ENCODE measurements at regions not wholly inside any gene's neighbourhood (a gene's known extent, or its start where the extent isn't known, plus 50 kb on each side); places are given as distances from the start of the nearest gene placed in this dataset.

GRCh38 chr10:78456649-78457400 lies 423.2 kb downstream of the RPS24 start:
- ChIA-PET POLR2A (no interaction called here), CTCF (no interaction called here)
- no peak for DNase-seq (ENCODE audit: low read depth, low spot score)
- Histone ChIP-seq H3K27me3 (ENCODE audit: control insufficient read depth, insufficient read depth, low read length) (peaks cover 6% of the 10 kb centered on the region), H3K27ac (ENCODE audit: low read depth, low read length) (no peak overlapping the region), H3K4me3 (ENCODE audit: low read depth, low read length) (no peak overlapping the region), H3K9me3 (ENCODE audit: control insufficient read depth, insufficient read depth, low read length) (no peaks in the 10 kb centered on the region)
- TF ChIP-seq, protein P1, sequence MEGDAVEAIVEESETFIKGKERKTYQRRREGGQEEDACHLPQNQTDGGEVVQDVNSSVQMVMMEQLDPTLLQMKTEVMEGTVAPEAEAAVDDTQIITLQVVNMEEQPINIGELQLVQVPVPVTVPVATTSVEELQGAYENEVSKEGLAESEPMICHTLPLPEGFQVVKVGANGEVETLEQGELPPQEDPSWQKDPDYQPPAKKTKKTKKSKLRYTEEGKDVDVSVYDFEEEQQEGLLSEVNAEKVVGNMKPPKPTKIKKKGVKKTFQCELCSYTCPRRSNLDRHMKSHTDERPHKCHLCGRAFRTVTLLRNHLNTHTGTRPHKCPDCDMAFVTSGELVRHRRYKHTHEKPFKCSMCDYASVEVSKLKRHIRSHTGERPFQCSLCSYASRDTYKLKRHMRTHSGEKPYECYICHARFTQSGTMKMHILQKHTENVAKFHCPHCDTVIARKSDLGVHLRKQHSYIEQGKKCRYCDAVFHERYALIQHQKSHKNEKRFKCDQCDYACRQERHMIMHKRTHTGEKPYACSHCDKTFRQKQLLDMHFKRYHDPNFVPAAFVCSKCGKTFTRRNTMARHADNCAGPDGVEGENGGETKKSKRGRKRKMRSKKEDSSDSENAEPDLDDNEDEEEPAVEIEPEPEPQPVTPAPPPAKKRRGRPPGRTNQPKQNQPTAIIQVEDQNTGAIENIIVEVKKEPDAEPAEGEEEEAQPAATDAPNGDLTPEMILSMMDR (IDR thresholded peaks at IDR 0.05; ENCODE audit: low read depth, low read length): no peak

DNA sequence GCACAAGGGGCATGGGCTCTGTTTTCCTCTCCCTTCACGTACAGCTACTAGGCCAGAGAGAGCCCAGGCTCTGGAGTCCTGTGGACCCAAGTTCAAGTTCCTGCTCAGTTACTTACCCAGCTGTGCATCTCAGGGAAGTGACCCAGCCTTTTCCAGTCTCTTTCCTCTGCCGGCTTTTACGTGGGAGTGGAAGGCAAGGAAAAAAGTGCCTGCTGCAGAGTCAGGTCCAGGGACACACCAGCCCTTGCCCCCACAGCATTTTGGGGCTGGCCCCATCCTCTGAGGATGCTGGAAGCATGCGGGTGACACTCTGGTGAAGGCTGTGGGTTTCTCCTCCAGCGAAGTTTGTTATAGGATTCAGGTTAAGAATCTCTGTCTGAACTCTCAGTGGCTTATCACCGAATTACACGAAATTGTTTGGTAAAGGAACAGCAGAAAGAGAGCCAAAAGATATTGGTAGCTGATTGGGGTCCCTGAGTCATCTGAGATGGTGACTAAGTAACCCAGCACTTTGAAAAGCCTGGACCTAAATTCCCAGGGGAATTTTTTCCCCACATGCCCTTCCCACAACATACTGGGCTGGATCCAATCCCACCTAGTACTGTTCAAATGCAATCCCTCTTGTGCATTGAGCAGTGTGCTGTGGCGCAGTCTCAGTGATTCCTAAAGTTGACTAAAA lies 424.3 kb downstream of the RPS24 start:
- POLR2A ChIA-PET: no interaction called here
- no peak overlapping the region for H3K4me3 ChIP-seq (ENCODE audit: low read depth, low read length)
- H3K9me3 ChIP-seq (ENCODE audit: control insufficient read depth, insufficient read depth, low read length): no peaks in the 10 kb centered on the region
- peak overlapping the region; percentile 31 for H3K27ac ChIP-seq (ENCODE audit: low read depth, low read length)
- CTCF ChIA-PET: interaction anchor here (0.8 kb wide), 1 partner anchor 738 kb away, joined by 3 read pairs; no protein-coding TSS in a partner anchor
- TF ChIP-seq, protein P1 (IDR thresholded peaks at IDR 0.05; ENCODE audit: low read depth, low read length): no peak
- peaks cover 6% of the 10 kb centered on the region for H3K27me3 ChIP-seq (ENCODE audit: control insufficient read depth, insufficient read depth, low read length)
- peak; percentile 46 for DNase-seq (ENCODE audit: low read depth, low spot score)

DNA sequence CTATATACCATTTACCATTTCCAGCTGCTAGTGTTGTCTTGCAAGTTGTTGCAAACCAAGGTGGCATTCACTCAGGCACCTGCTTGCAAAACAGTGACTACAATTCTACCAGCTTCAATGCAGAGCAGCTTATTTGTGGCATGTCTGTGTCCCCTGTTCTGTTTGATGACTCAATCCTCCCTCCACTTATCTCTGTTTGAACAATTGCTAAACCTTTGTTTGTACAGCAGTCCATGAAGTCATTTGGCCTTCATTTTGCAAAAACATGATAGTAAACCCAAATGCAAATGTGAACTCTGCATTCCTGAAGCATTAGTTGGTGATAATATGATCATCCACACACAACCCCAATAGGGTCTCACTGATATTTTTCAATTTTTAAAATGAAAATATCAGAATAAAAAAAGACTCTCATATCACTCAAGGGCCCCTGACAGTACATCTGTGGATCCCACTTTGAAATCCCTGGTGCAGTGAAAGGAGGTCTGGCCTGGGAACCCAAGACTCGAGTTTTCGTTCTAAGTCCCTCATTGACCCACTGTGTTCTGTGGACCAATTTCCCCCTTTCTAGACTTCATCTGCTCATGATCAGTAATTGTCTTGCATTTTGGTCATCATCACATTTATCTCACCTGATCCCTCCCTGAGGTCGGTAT lies 425.4 kb downstream of the RPS24 start:
- H3K27ac ChIP-seq (ENCODE audit: low read depth, low read length): peak overlapping the region; percentile 31
- ChIA-PET CTCF (no interaction called here), POLR2A (interaction anchor here (0.7 kb wide), 1 partner anchor 189 kb away, joined by 3 read pairs; no protein-coding TSS in a partner anchor)

DNA sequence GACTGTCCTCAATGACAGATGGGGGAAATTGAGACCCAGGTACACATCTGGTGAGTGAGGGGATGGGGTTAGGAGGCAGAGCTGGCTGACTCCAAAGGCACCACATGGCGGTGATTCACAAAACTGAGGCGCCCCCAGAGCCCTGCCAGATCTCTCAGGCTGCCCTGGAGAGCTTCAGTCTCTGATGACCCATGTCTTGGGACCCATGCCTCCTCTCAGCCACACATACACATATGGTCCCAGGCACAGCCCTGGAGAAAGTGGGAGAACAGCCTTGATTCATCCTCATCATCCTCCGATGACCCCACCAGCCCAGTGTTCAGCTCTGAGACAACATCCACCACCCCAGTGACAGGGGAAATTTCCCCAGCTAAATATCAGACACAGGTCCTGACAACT lies 426.0 kb downstream of the RPS24 start:
- ChIA-PET POLR2A (no interaction called here), CTCF (no interaction called here)
- TF ChIP-seq, protein P1 (IDR thresholded peaks at IDR 0.05; ENCODE audit: low read depth, low read length): no peak
- Histone ChIP-seq H3K4me3 (ENCODE audit: low read depth, low read length) (no peak overlapping the region), H3K27me3 (ENCODE audit: control insufficient read depth, insufficient read depth, low read length) (no peaks in the 10 kb centered on the region), H3K27ac (ENCODE audit: low read depth, low read length) (peak overlapping the region; percentile 31), H3K9me3 (ENCODE audit: control insufficient read depth, insufficient read depth, low read length) (no peaks in the 10 kb centered on the region)
- no peak for DNase-seq (ENCODE audit: low read depth, low spot score)

More for the DNA sequence above, 425.4 kb downstream of the RPS24 start:
- TF ChIP-seq, protein P1 (IDR thresholded peaks at IDR 0.05; ENCODE audit: low read depth, low read length): no peak
- no peaks in the 10 kb centered on the region for H3K27me3 ChIP-seq (ENCODE audit: control insufficient read depth, insufficient read depth, low read length)
- no peaks in the 10 kb centered on the region for H3K9me3 ChIP-seq (ENCODE audit: control insufficient read depth, insufficient read depth, low read length)
- H3K4me3 ChIP-seq (ENCODE audit: low read depth, low read length): no peak overlapping the region
- DNase-seq (ENCODE audit: low read depth, low spot score): peak; percentile 21

DNA sequence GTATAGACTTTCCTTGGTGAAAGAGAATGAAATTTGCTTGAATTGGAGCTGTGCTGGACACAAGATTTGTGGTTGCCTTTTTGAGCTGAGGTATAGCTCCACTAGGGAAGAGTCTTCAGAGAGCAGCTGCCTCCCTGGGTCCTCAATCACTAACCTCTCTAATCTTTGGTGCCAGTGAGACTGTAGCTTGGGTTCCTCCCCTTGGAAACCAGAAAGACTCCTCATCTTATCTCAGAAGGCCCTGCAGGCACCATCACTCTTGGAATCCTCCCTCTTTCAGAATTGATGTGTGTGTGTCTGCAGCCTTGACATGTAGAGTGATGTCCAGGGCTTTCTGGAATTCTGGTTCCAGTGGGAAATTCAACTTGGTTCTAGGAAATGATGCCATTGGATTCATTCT lies 426.5 kb downstream of the RPS24 start:
- ChIA-PET POLR2A (no interaction called here), CTCF (no interaction called here)
- no peak overlapping the region for H3K4me3 ChIP-seq (ENCODE audit: low read depth, low read length)

More for the DNA sequence above, 426.5 kb downstream of the RPS24 start:
- H3K9me3 ChIP-seq (ENCODE audit: control insufficient read depth, insufficient read depth, low read length): no peaks in the 10 kb centered on the region
- H3K27me3 ChIP-seq (ENCODE audit: control insufficient read depth, insufficient read depth, low read length): no peaks in the 10 kb centered on the region
- TF ChIP-seq, protein P1 (IDR thresholded peaks at IDR 0.05; ENCODE audit: low read depth, low read length): no peak
- H3K27ac ChIP-seq (ENCODE audit: low read depth, low read length): no peak overlapping the region
- DNase-seq (ENCODE audit: low read depth, low spot score): no peak
